ENCODE measurements at regions not wholly inside any gene's neighbourhood (a gene's known extent, or its start where the extent isn't known, plus 50 kb on each side); places are given as distances from the start of the nearest gene placed in this dataset.

- no peaks in the 10 kb centered on the region for H3K9me3 ChIP-seq (ENCODE audit: control extremely low read depth in 1 of 5, control insufficient read depth in 4 of 5, insufficient read depth in 2 of 5, low read depth in 1 of 5, low read length in 4 of 5)
- no peaks in the 10 kb centered on the region for H3K36me3 ChIP-seq (ENCODE audit: control insufficient read depth in 4 of 4, insufficient read depth in 4 of 4, low read length in 3 of 4)
- 93% methylated on average over 3 of the region's 3 CpGs for WGBS (ENCODE audit: insufficient coverage)
- CTCF ChIA-PET, result no interaction called here
- DNase-seq, result no peak
- POLR2A ChIA-PET, result no interaction called here
- H3K27ac ChIP-seq (ENCODE audit: insufficient read depth in 1 of 2, low read depth in 1 of 2, low read length in 2 of 2, poor library complexity in 1 of 2, severe bottlenecking in 2 of 2), result no peak overlapping the region
- no peak overlapping the region for H3K4me3 ChIP-seq (ENCODE audit: control insufficient read depth in 1 of 7, extremely low read depth in 1 of 7, insufficient read depth in 4 of 7, low read depth in 2 of 7, low read length in 6 of 7)
- H3K27me3 ChIP-seq (replicated peaks in 2 of 5; ENCODE audit: control insufficient read depth in 4 of 5, insufficient read depth in 5 of 5, low read length in 4 of 5), result peaks cover 0 to 3% (median 0%) of the 10 kb centered on the region in 5 experiments
- no peaks in the 10 kb centered on the region for H3K4me1 ChIP-seq (ENCODE audit: control extremely low read depth in 1 of 4, control insufficient read depth in 4 of 4, insufficient read depth in 4 of 4, low read length in 3 of 4)
Measured at GRCh38 chr14:71618047-71618446, 314.2 kb upstream of the RGS6 start.

- Histone ChIP-seq H3K9me3 (ENCODE audit: control extremely low read depth in 1 of 5, control insufficient read depth in 4 of 5, insufficient read depth in 2 of 5, low read depth in 1 of 5, low read length in 4 of 5) (no peaks in the 10 kb centered on the region), H3K4me1 (ENCODE audit: control extremely low read depth in 1 of 4, control insufficient read depth in 4 of 4, insufficient read depth in 4 of 4, low read length in 3 of 4) (no peaks in the 10 kb centered on the region), H3K27me3 (replicated peaks in 2 of 5; ENCODE audit: control insufficient read depth in 4 of 5, insufficient read depth in 5 of 5, low read length in 4 of 5) (peaks cover 0 to 2% (median 0%) of the 10 kb centered on the region in 5 experiments), H3K4me3 (ENCODE audit: control insufficient read depth in 1 of 7, extremely low read depth in 1 of 7, insufficient read depth in 4 of 7, low read depth in 2 of 7, low read length in 6 of 7) (no peak overlapping the region), H3K27ac (ENCODE audit: insufficient read depth in 1 of 2, low read depth in 1 of 2, low read length in 2 of 2, poor library complexity in 1 of 2, severe bottlenecking in 2 of 2) (no peak overlapping the region), H3K36me3 (ENCODE audit: control insufficient read depth in 4 of 4, insufficient read depth in 4 of 4, low read length in 3 of 4) (no peaks in the 10 kb centered on the region)
- CTCF ChIA-PET, result no interaction called here
- 94% methylated on average over 5 of the region's 5 CpGs for WGBS (ENCODE audit: insufficient coverage)
- POLR2A ChIA-PET, result no interaction called here
- DNase-seq, result no peak
Measured at GRCh38 chr14:71618716-71619115, 313.5 kb upstream of the RGS6 start.

- no CpG with 5 or more reads among the region's 3 CpGs for WGBS (ENCODE audit: insufficient coverage)
- H3K4me1 ChIP-seq (ENCODE audit: control extremely low read depth in 1 of 4, control insufficient read depth in 4 of 4, insufficient read depth in 4 of 4, low read length in 3 of 4), result no peaks in the 10 kb centered on the region
- ChIA-PET CTCF (no interaction called here), POLR2A (no interaction called here)
- no peaks in the 10 kb centered on the region for H3K9me3 ChIP-seq (ENCODE audit: control extremely low read depth in 1 of 5, control insufficient read depth in 4 of 5, insufficient read depth in 2 of 5, low read depth in 1 of 5, low read length in 4 of 5)
- no peaks in the 10 kb centered on the region for H3K36me3 ChIP-seq (ENCODE audit: control insufficient read depth in 4 of 4, insufficient read depth in 4 of 4, low read length in 3 of 4)
- DNase-seq, result no peak
- no peak overlapping the region for H3K4me3 ChIP-seq (ENCODE audit: control insufficient read depth in 1 of 7, extremely low read depth in 1 of 7, insufficient read depth in 4 of 7, low read depth in 2 of 7, low read length in 6 of 7)
- no peak overlapping the region for H3K27ac ChIP-seq (ENCODE audit: insufficient read depth in 1 of 2, low read depth in 1 of 2, low read length in 2 of 2, poor library complexity in 1 of 2, severe bottlenecking in 2 of 2)
- peaks cover 0 to 1% (median 0%) of the 10 kb centered on the region in 5 experiments for H3K27me3 ChIP-seq (replicated peaks in 2 of 5; ENCODE audit: control insufficient read depth in 4 of 5, insufficient read depth in 5 of 5, low read length in 4 of 5)
Measured at GRCh38 chr14:71619472-71619871, 312.8 kb upstream of the RGS6 start.

- Histone ChIP-seq H3K27me3 (replicated peaks in 2 of 5; ENCODE audit: control insufficient read depth in 4 of 5, insufficient read depth in 5 of 5, low read length in 4 of 5) (peaks cover 0 to 1% (median 0%) of the 10 kb centered on the region in 5 experiments), H3K9me3 (ENCODE audit: control extremely low read depth in 1 of 5, control insufficient read depth in 4 of 5, insufficient read depth in 2 of 5, low read depth in 1 of 5, low read length in 4 of 5) (no peaks in the 10 kb centered on the region), H3K36me3 (ENCODE audit: control insufficient read depth in 4 of 4, insufficient read depth in 4 of 4, low read length in 3 of 4) (no peaks in the 10 kb centered on the region), H3K27ac (ENCODE audit: insufficient read depth in 1 of 2, low read depth in 1 of 2, low read length in 2 of 2, poor library complexity in 1 of 2, severe bottlenecking in 2 of 2) (no peak overlapping the region), H3K4me3 (ENCODE audit: control insufficient read depth in 1 of 7, extremely low read depth in 1 of 7, insufficient read depth in 4 of 7, low read depth in 2 of 7, low read length in 6 of 7) (no peak overlapping the region), H3K4me1 (ENCODE audit: control extremely low read depth in 1 of 4, control insufficient read depth in 4 of 4, insufficient read depth in 4 of 4, low read length in 3 of 4) (no peaks in the 10 kb centered on the region)
- ChIA-PET CTCF (no interaction called here), POLR2A (no interaction called here)
- WGBS (ENCODE audit: insufficient coverage), result 94% methylated on average over 2 of the region's 2 CpGs
- no peak for DNase-seq
Measured at GRCh38 chr14:71620401-71620800, 311.8 kb upstream of the RGS6 start.

- Histone ChIP-seq H3K36me3 (ENCODE audit: control insufficient read depth in 4 of 4, insufficient read depth in 4 of 4, low read length in 3 of 4) (no peaks in the 10 kb centered on the region), H3K9me3 (ENCODE audit: control extremely low read depth in 1 of 5, control insufficient read depth in 4 of 5, insufficient read depth in 2 of 5, low read depth in 1 of 5, low read length in 4 of 5) (no peaks in the 10 kb centered on the region), H3K4me1 (ENCODE audit: control extremely low read depth in 1 of 4, control insufficient read depth in 4 of 4, insufficient read depth in 4 of 4, low read length in 3 of 4) (no peaks in the 10 kb centered on the region), H3K4me3 (ENCODE audit: control insufficient read depth in 1 of 7, extremely low read depth in 1 of 7, insufficient read depth in 4 of 7, low read depth in 2 of 7, low read length in 6 of 7) (no peak overlapping the region), H3K27me3 (replicated peaks in 2 of 5; ENCODE audit: control insufficient read depth in 4 of 5, insufficient read depth in 5 of 5, low read length in 4 of 5) (no peaks in the 10 kb centered on the region), H3K27ac (ENCODE audit: insufficient read depth in 1 of 2, low read depth in 1 of 2, low read length in 2 of 2, poor library complexity in 1 of 2, severe bottlenecking in 2 of 2) (no peak overlapping the region)
- no peak for DNase-seq
- 100% methylated on average over 4 of the region's 4 CpGs for WGBS (ENCODE audit: insufficient coverage)
- POLR2A ChIA-PET, result no interaction called here
- CTCF ChIA-PET, result no interaction called here
Measured at GRCh38 chr14:71621276-71621675, 311.0 kb upstream of the RGS6 start.

- Histone ChIP-seq H3K4me1 (ENCODE audit: control extremely low read depth in 1 of 4, control insufficient read depth in 4 of 4, insufficient read depth in 4 of 4, low read length in 3 of 4) (no peaks in the 10 kb centered on the region), H3K9me3 (ENCODE audit: control extremely low read depth in 1 of 5, control insufficient read depth in 4 of 5, insufficient read depth in 2 of 5, low read depth in 1 of 5, low read length in 4 of 5) (no peaks in the 10 kb centered on the region), H3K36me3 (ENCODE audit: control insufficient read depth in 4 of 4, insufficient read depth in 4 of 4, low read length in 3 of 4) (no peaks in the 10 kb centered on the region), H3K27ac (ENCODE audit: insufficient read depth in 1 of 2, low read depth in 1 of 2, low read length in 2 of 2, poor library complexity in 1 of 2, severe bottlenecking in 2 of 2) (no peak overlapping the region), H3K4me3 (ENCODE audit: control insufficient read depth in 1 of 7, extremely low read depth in 1 of 7, insufficient read depth in 4 of 7, low read depth in 2 of 7, low read length in 6 of 7) (no peak overlapping the region), H3K27me3 (replicated peaks in 2 of 5; ENCODE audit: control insufficient read depth in 4 of 5, insufficient read depth in 5 of 5, low read length in 4 of 5) (no peaks in the 10 kb centered on the region)
- DNase-seq, result no peak
- ChIA-PET CTCF (no interaction called here), POLR2A (no interaction called here)
- 100% methylated on average over 1 of the region's 4 CpGs for WGBS (ENCODE audit: insufficient coverage)
Measured at GRCh38 chr14:71621980-71622605, 310.1 kb upstream of the RGS6 start.

GRCh38 chr14:71623939-71624338 lies 308.3 kb upstream of the RGS6 start:
- Histone ChIP-seq H3K27ac (ENCODE audit: insufficient read depth in 1 of 2, low read depth in 1 of 2, low read length in 2 of 2, poor library complexity in 1 of 2, severe bottlenecking in 2 of 2) (no peak overlapping the region), H3K9me3 (ENCODE audit: control extremely low read depth in 1 of 5, control insufficient read depth in 4 of 5, insufficient read depth in 2 of 5, low read depth in 1 of 5, low read length in 4 of 5) (no peaks in the 10 kb centered on the region), H3K4me1 (ENCODE audit: control extremely low read depth in 1 of 4, control insufficient read depth in 4 of 4, insufficient read depth in 4 of 4, low read length in 3 of 4) (no peaks in the 10 kb centered on the region), H3K36me3 (ENCODE audit: control insufficient read depth in 4 of 4, insufficient read depth in 4 of 4, low read length in 3 of 4) (no peaks in the 10 kb centered on the region), H3K4me3 (ENCODE audit: control insufficient read depth in 1 of 7, extremely low read depth in 1 of 7, insufficient read depth in 4 of 7, low read depth in 2 of 7, low read length in 6 of 7) (no peak overlapping the region), H3K27me3 (replicated peaks in 2 of 5; ENCODE audit: control insufficient read depth in 4 of 5, insufficient read depth in 5 of 5, low read length in 4 of 5) (no peaks in the 10 kb centered on the region)
- DNase-seq, result no peak
- ChIA-PET CTCF (no interaction called here), POLR2A (interaction anchor here (0.6 kb wide), 1 partner anchor 61 kb away, joined by 3 read pairs; no protein-coding TSS in a partner anchor)
- WGBS (ENCODE audit: insufficient coverage), result 94% methylated on average over 7 of the region's 8 CpGs
